ENCODE measurements at regions not wholly inside any gene's neighbourhood (a gene's known extent, or its start where the extent isn't known, plus 50 kb on each side); places are given as distances from the start of the nearest gene placed in this dataset.

DNA sequence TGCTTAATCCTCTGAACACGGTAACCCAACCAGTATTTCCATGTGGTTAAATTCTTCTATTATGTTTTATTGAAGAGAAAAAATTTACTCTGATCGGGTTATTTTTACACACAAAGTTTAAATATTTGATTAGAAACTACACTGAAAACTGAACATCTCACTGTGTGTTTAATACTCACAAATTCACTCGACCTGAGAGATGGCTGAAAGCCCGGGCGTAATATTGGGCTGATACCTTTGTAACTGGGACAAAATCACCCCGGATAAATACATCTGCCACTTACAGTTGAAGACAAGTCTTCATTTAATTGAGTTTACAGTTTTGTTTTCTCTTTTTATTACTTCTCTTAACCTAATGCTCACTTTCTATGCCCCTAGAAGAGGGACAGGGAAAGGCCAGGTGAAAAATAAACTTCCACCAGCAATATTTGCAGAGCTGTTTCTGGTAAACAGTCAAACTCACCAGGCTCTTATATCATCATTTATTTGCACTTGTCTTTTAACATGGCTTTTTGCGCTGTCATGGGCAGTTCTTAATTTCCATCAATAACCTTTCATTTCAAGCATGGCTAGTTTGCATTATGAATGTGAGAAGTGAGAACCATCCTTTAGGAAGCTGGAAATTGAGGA lies 145.6 kb upstream of the TMCO5A start:
- WGBS (ENCODE audit: extremely low coverage, insufficient read length, low lambda C conversion rate), result no CpG with 5 or more reads among the region's 7 CpGs
- Histone ChIP-seq H2BK20ac (ENCODE audit: low read depth, low read length, poor library complexity, severe bottlenecking) (no peak overlapping the region), H4K91ac (ENCODE audit: insufficient read length, low read depth, low read length) (no peak overlapping the region), H3K9me3 (ENCODE audit: control insufficient read depth, low read depth, low read length) (no peaks in the 10 kb centered on the region), H2BK12ac (ENCODE audit: insufficient read length, low read depth, low read length) (no peak overlapping the region), H3K18ac (ENCODE audit: insufficient read length, low read depth, low read length) (no peak overlapping the region), H3K56ac (ENCODE audit: insufficient read length, low read depth, low read length) (no peak overlapping the region), H3K4ac (ENCODE audit: low read depth, low read length) (no peak overlapping the region), H3K27ac (ENCODE audit: insufficient read length, low read depth, low read length) (no peak overlapping the region), H3K79me2 (ENCODE audit: insufficient read depth, low read length) (no peaks in the 10 kb centered on the region), H3K27me3 (ENCODE audit: insufficient read depth, low read length) (no peaks in the 10 kb centered on the region), H3T11ph (ENCODE audit: low read length) (no peak overlapping the region), H4K5ac (ENCODE audit: insufficient read length, low read depth, low read length) (no peak overlapping the region), H3K4me2 (ENCODE audit: insufficient read depth, insufficient read length, low read length) (no peak overlapping the region), H2BK120ac (ENCODE audit: low read depth, low read length, poor library complexity, severe bottlenecking) (no peak overlapping the region), H3K23ac (ENCODE audit: insufficient read length, low read depth, low read length) (no peak overlapping the region), H2AK5ac (ENCODE audit: insufficient read length, low read length) (no peak overlapping the region), H3K14ac (ENCODE audit: insufficient read depth, low read length) (no peak overlapping the region), H4K20me1 (ENCODE audit: control insufficient read depth, insufficient read depth, insufficient read length) (no peaks in the 10 kb centered on the region), H2BK15ac (ENCODE audit: low read depth, low read length) (no peak overlapping the region), H3K79me1 (ENCODE audit: insufficient read depth, low read depth, low read length, poor library complexity, severe bottlenecking) (no peaks in the 10 kb centered on the region), H4K8ac (replicated peaks; ENCODE audit: insufficient read length, low read depth, low read length) (no peak overlapping the region), H2BK5ac (ENCODE audit: insufficient read length, low read length) (no peak overlapping the region), H3K23me2 (ENCODE audit: insufficient read length, low read depth, low read length, poor library complexity, severe bottlenecking) (no peaks in the 10 kb centered on the region), H2AFZ (ENCODE audit: low read length) (no peak overlapping the region), H3K9ac (ENCODE audit: extremely low read depth, insufficient read length, low read length) (no peak overlapping the region), H3K4me1 (ENCODE audit: insufficient read depth, low read length) (no peaks in the 10 kb centered on the region)
- no peaks in the 10 kb centered on the region for H3K27me3 Mint-ChIP-seq (ENCODE audit: low read depth)
- H3K4me1 Mint-ChIP-seq, result no peaks in the 10 kb centered on the region
- H3K36me3 Mint-ChIP-seq (ENCODE audit: insufficient read depth in 1 of 3, low read depth in 3 of 3), result no peaks in the 10 kb centered on the region
- no peak overlapping the region for H3K27ac Mint-ChIP-seq
- H3K9me3 Mint-ChIP-seq, result no peaks in the 10 kb centered on the region
- no peak for DNase-seq
- H3K4me3 Mint-ChIP-seq, result no peak overlapping the region
- TF ChIP-seq, protein P1, sequence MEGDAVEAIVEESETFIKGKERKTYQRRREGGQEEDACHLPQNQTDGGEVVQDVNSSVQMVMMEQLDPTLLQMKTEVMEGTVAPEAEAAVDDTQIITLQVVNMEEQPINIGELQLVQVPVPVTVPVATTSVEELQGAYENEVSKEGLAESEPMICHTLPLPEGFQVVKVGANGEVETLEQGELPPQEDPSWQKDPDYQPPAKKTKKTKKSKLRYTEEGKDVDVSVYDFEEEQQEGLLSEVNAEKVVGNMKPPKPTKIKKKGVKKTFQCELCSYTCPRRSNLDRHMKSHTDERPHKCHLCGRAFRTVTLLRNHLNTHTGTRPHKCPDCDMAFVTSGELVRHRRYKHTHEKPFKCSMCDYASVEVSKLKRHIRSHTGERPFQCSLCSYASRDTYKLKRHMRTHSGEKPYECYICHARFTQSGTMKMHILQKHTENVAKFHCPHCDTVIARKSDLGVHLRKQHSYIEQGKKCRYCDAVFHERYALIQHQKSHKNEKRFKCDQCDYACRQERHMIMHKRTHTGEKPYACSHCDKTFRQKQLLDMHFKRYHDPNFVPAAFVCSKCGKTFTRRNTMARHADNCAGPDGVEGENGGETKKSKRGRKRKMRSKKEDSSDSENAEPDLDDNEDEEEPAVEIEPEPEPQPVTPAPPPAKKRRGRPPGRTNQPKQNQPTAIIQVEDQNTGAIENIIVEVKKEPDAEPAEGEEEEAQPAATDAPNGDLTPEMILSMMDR (conservative IDR thresholded peaks at IDR 0.05), result no peak
